ENCODE measurements at regions not wholly inside any gene's neighbourhood (a gene's known extent, or its start where the extent isn't known, plus 50 kb on each side); places are given as distances from the start of the nearest gene placed in this dataset.

DNA sequence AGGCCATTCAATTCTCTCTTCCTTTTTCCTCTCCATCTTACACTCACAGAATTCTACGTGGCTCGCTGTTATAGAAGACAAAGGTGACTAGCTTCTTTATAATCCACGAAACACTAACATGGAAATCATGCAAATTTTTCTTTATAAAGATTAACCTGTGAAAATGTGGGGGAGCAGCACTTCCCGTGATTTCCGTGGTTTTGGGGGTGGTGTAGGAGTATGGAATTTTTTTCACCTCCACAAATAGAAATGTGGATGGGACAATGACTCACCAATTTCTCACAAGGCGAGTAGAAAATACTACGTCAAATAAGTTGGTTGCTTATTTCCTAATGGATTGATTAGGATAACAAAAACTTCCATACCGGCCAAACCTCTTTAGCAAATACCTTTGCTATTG, 719.2 kb upstream of the TENM3 start:
- H3K27ac ChIP-seq (ENCODE audit: low read depth, low read length): no peak overlapping the region
- H3K9me3 ChIP-seq (ENCODE audit: control insufficient read depth in 3 of 3, low read length in 3 of 3): no peaks in the 10 kb centered on the region
- H3K9ac ChIP-seq (ENCODE audit: low read depth in 1 of 3, low read length in 3 of 3): no peak overlapping the region
- H3K36me3 ChIP-seq (ENCODE audit: control insufficient read depth in 3 of 3, insufficient read depth in 3 of 3, low read length in 3 of 3): no peaks in the 10 kb centered on the region
- no peaks in the 10 kb centered on the region for H3K27me3 ChIP-seq (ENCODE audit: control insufficient read depth in 3 of 3, insufficient read depth in 3 of 3, low read length in 3 of 3)
- H3K4me1 ChIP-seq (ENCODE audit: control insufficient read depth in 3 of 3, insufficient read depth in 3 of 3, low read length in 3 of 3): no peaks in the 10 kb centered on the region
- no peak overlapping the region for H3K4me3 ChIP-seq (ENCODE audit: low read length in 3 of 3)

DNA sequence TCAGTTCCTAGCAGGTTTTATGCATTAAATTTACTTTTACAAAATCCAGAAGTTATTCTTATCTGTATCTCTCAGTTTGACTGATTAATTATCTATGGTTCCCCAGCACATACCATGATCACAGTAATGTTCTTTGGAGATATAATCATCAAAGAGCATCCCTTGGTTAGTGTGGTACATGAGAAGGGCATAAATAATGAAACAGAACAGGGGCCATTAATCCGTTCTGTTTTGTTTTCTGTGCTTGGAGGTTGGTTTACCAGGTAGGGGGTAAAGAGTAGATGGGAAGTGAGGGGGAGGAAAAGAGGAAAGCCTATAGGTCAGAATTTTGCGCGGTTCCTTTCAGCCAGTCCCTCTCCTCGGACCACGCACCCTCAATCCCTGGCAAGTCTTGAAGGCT, 718.7 kb upstream of the TENM3 start:
- Histone ChIP-seq H3K9ac (ENCODE audit: low read depth in 1 of 3, low read length in 3 of 3) (no peak overlapping the region), H3K9me3 (ENCODE audit: control insufficient read depth in 3 of 3, low read length in 3 of 3) (no peaks in the 10 kb centered on the region), H3K27me3 (ENCODE audit: control insufficient read depth in 3 of 3, insufficient read depth in 3 of 3, low read length in 3 of 3) (no peaks in the 10 kb centered on the region), H3K27ac (ENCODE audit: low read depth, low read length) (no peak overlapping the region), H3K4me1 (ENCODE audit: control insufficient read depth in 3 of 3, insufficient read depth in 3 of 3, low read length in 3 of 3) (no peaks in the 10 kb centered on the region), H3K4me3 (ENCODE audit: low read length in 3 of 3) (no peak overlapping the region), H3K36me3 (ENCODE audit: control insufficient read depth in 3 of 3, insufficient read depth in 3 of 3, low read length in 3 of 3) (no peaks in the 10 kb centered on the region)

DNA sequence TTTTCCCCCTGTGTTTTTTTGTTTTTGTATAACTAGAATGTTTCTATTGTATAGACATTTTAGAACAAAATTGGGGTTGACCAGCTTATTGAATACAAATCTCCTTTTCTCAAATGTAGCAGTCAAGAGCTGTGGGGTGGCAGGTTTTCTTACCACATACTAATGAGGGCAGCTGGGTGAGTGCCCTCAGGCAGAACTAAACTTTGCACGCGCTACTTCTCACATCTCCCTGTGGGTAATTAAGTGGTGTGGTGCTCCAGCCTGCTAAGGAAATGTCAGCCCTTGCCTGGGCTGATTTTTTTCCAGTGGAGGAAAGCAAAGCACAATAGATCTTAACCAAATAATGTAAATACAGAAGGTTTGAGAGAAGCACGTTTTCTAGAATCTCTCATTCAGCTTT, 717.6 kb upstream of the TENM3 start:
- no peak overlapping the region for H3K9ac ChIP-seq (ENCODE audit: low read depth in 1 of 3, low read length in 3 of 3)
- no peaks in the 10 kb centered on the region for H3K4me1 ChIP-seq (ENCODE audit: control insufficient read depth in 3 of 3, insufficient read depth in 3 of 3, low read length in 3 of 3)
- H3K9me3 ChIP-seq (ENCODE audit: control insufficient read depth in 3 of 3, low read length in 3 of 3): no peaks in the 10 kb centered on the region
- no peak overlapping the region for H3K27ac ChIP-seq (ENCODE audit: low read depth, low read length)
- H3K4me3 ChIP-seq (ENCODE audit: low read length in 3 of 3): no peak overlapping the region
- no peaks in the 10 kb centered on the region for H3K27me3 ChIP-seq (ENCODE audit: control insufficient read depth in 3 of 3, insufficient read depth in 3 of 3, low read length in 3 of 3)
- no peaks in the 10 kb centered on the region for H3K36me3 ChIP-seq (ENCODE audit: control insufficient read depth in 3 of 3, insufficient read depth in 3 of 3, low read length in 3 of 3)

DNA sequence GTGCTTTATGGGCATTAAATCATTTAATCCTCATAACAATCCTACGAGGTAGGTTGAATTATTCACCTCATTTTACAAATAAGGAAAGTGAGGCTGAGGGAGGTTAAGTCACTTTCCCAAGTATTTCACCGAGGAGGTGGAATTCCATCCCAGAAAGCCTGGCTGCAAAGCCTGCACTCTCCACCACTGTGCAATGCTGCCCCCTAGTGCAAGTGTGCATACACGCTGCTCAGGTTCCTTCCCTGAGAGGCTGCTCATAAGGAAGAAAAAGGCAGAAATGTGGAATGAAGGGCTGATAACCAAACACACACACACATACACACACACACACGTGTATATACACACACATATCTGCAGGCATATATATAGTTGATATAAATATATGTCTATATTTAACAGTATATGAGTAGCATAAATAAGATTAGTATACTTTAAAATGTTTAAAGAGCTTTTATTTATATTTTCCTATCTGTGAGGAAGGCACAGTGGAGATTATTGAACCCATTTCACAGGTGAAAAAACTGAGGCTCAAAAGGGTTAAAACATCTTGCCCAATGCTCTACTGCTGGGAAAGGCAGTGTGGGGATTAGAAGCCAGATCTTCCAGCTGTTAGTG, 714.5 kb upstream of the TENM3 start:
- Histone ChIP-seq H3K9ac (ENCODE audit: low read depth in 1 of 3, low read length in 3 of 3) (no peak overlapping the region), H3K27ac (ENCODE audit: low read depth, low read length) (no peak overlapping the region), H3K36me3 (ENCODE audit: control insufficient read depth in 3 of 3, insufficient read depth in 3 of 3, low read length in 3 of 3) (no peaks in the 10 kb centered on the region), H3K27me3 (ENCODE audit: control insufficient read depth in 3 of 3, insufficient read depth in 3 of 3, low read length in 3 of 3) (no peaks in the 10 kb centered on the region), H3K4me1 (ENCODE audit: control insufficient read depth in 3 of 3, insufficient read depth in 3 of 3, low read length in 3 of 3) (no peaks in the 10 kb centered on the region), H3K4me3 (ENCODE audit: low read length in 3 of 3) (no peak overlapping the region), H3K9me3 (ENCODE audit: control insufficient read depth in 3 of 3, low read length in 3 of 3) (no peaks in the 10 kb centered on the region)

DNA sequence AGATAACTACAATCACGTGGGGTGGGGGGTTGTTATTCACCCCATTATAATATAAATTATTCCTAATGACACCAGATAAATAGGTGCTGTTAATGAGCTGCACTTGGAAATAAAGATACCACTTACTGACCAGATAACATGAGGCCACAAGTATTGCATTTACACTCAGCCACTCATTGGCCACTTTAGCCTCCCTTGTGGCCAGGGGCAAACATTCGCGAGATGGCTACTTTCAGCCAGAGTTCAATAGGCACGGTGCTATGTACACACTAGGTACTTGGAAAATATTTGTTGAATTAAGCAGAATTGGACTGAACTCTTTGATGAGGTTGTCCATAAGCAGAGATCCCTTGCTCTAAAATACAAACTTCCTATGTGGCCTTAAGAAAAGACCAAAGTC, 713.7 kb upstream of the TENM3 start:
- Histone ChIP-seq H3K4me3 (ENCODE audit: low read length in 3 of 3) (no peak overlapping the region), H3K27me3 (ENCODE audit: control insufficient read depth in 3 of 3, insufficient read depth in 3 of 3, low read length in 3 of 3) (no peaks in the 10 kb centered on the region), H3K4me1 (ENCODE audit: control insufficient read depth in 3 of 3, insufficient read depth in 3 of 3, low read length in 3 of 3) (no peaks in the 10 kb centered on the region), H3K27ac (ENCODE audit: low read depth, low read length) (no peak overlapping the region), H3K9ac (ENCODE audit: low read depth in 1 of 3, low read length in 3 of 3) (no peak overlapping the region), H3K9me3 (ENCODE audit: control insufficient read depth in 3 of 3, low read length in 3 of 3) (no peaks in the 10 kb centered on the region), H3K36me3 (ENCODE audit: control insufficient read depth in 3 of 3, insufficient read depth in 3 of 3, low read length in 3 of 3) (no peaks in the 10 kb centered on the region)

DNA sequence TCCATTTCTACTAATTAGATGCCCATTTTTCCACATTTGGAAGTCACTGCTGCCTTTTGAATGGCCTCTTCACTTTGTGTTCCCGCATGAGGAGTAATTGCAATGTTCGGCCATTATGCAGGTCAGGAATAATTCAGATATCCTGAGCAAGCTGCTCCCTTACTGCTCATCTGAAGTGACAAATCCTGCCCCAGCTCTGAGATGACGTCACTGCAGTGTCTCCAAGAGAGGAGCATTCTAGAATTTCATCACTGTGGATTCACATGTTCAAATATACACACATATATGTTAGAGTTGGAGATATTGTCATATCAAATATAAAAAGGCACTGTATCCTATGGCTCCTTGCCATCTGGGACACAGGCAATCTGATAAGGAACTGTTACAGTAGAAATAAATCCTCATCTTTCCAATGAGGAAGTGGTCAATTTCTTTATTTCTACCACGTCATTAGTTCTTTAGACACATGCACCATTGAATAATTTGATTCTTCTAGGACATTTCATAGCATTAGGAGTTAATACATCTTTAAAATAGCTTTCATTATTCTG, 706.9 kb upstream of the TENM3 start:
- no peaks in the 10 kb centered on the region for H3K36me3 ChIP-seq (ENCODE audit: control insufficient read depth in 3 of 3, insufficient read depth in 3 of 3, low read length in 3 of 3)
- H3K27ac ChIP-seq (ENCODE audit: low read depth, low read length): no peak overlapping the region
- H3K27me3 ChIP-seq (ENCODE audit: control insufficient read depth in 3 of 3, insufficient read depth in 3 of 3, low read length in 3 of 3): no peaks in the 10 kb centered on the region
- no peaks in the 10 kb centered on the region for H3K4me1 ChIP-seq (ENCODE audit: control insufficient read depth in 3 of 3, insufficient read depth in 3 of 3, low read length in 3 of 3)
- no peak overlapping the region for H3K4me3 ChIP-seq (ENCODE audit: low read length in 3 of 3)
- H3K9me3 ChIP-seq (ENCODE audit: control insufficient read depth in 3 of 3, low read length in 3 of 3): no peaks in the 10 kb centered on the region
- no peak overlapping the region for H3K9ac ChIP-seq (ENCODE audit: low read depth in 1 of 3, low read length in 3 of 3)

DNA sequence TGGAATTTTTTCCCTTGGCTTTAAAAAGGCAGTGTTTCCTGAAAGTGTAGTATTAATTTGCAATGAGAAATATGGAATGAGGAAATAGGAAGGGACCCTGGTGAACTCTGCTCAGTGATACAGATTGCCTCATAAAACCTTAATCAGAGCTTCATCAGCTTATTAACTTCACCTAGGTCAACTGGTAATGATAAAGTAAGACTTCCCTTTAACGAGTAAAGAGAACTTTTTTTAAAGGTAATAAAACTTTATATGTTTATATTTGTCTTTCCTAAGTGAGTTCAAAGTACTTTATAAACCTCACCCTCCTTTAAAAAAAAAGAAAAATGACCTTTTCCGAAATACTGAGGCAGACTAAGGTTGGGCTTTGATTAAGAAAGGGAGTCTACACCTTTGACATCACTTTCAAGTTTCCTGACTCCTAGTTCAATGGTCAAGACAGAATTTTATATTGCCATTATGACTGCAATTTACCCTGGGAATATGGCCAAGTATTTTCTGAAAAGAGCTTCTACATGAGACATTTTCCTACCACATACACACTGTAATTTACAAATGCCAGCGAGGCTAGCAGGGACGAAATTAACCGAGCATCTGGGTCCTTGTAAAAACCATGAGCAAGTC, 706.3 kb upstream of the TENM3 start:
- Histone ChIP-seq H3K27ac (ENCODE audit: low read depth, low read length) (no peak overlapping the region), H3K36me3 (ENCODE audit: control insufficient read depth in 3 of 3, insufficient read depth in 3 of 3, low read length in 3 of 3) (no peaks in the 10 kb centered on the region), H3K4me3 (ENCODE audit: low read length in 3 of 3) (no peak overlapping the region), H3K9ac (ENCODE audit: low read depth in 1 of 3, low read length in 3 of 3) (no peak overlapping the region), H3K4me1 (ENCODE audit: control insufficient read depth in 3 of 3, insufficient read depth in 3 of 3, low read length in 3 of 3) (no peaks in the 10 kb centered on the region), H3K27me3 (ENCODE audit: control insufficient read depth in 3 of 3, insufficient read depth in 3 of 3, low read length in 3 of 3) (no peaks in the 10 kb centered on the region), H3K9me3 (ENCODE audit: control insufficient read depth in 3 of 3, low read length in 3 of 3) (no peaks in the 10 kb centered on the region)

DNA sequence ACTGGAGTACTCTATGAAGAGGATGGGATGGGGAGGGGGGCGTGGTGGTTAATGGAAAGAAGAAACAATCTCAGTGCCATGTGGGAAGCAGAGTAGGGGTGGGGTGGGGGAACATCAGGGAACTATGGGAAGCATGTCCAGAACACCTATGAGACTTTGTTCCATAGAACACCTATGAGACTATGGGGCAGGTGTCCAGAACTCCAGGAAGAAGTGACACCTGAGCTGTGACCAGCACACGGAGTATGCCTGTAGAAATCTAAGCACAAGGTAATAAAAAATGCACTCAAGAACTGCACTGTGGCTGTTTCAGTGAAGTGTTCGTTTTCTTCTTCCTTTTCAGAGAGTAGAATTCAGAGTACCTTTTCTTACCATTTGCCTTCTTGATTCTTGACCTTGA, 704.8 kb upstream of the TENM3 start:
- H3K36me3 ChIP-seq (ENCODE audit: control insufficient read depth in 3 of 3, insufficient read depth in 3 of 3, low read length in 3 of 3): no peaks in the 10 kb centered on the region
- H3K4me1 ChIP-seq (ENCODE audit: control insufficient read depth in 3 of 3, insufficient read depth in 3 of 3, low read length in 3 of 3): no peaks in the 10 kb centered on the region
- H3K27ac ChIP-seq (ENCODE audit: low read depth, low read length): no peak overlapping the region
- no peak overlapping the region for H3K9ac ChIP-seq (ENCODE audit: low read depth in 1 of 3, low read length in 3 of 3)
- H3K4me3 ChIP-seq (ENCODE audit: low read length in 3 of 3): no peak overlapping the region
- no peaks in the 10 kb centered on the region for H3K27me3 ChIP-seq (ENCODE audit: control insufficient read depth in 3 of 3, insufficient read depth in 3 of 3, low read length in 3 of 3)
- no peaks in the 10 kb centered on the region for H3K9me3 ChIP-seq (ENCODE audit: control insufficient read depth in 3 of 3, low read length in 3 of 3)

DNA sequence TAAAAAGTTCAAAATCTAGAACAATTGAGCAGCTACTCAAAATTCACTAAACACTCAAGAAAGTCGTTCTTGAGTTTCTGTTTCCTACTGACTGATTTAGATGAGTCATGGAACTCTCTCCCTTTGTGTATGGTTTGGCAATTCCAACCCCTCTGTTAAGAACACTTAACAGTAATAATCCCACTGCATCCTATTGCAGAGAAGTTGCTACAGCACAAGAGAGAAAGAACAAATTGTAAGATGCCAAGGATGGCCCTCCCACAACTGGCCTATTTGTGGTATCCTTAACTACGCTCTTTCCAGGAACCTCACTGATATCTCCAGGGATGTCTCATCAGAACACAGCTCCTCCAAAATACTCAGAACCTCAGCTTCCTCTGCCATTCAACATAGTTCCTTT, 701.8 kb upstream of the TENM3 start:
- Histone ChIP-seq H3K9ac (ENCODE audit: low read depth in 1 of 3, low read length in 3 of 3) (no peak overlapping the region), H3K9me3 (ENCODE audit: control insufficient read depth in 3 of 3, low read length in 3 of 3) (no peaks in the 10 kb centered on the region), H3K4me1 (ENCODE audit: control insufficient read depth in 3 of 3, insufficient read depth in 3 of 3, low read length in 3 of 3) (no peaks in the 10 kb centered on the region), H3K36me3 (ENCODE audit: control insufficient read depth in 3 of 3, insufficient read depth in 3 of 3, low read length in 3 of 3) (no peaks in the 10 kb centered on the region), H3K4me3 (ENCODE audit: low read length in 3 of 3) (no peak overlapping the region), H3K27ac (ENCODE audit: low read depth, low read length) (no peak overlapping the region), H3K27me3 (ENCODE audit: control insufficient read depth in 3 of 3, insufficient read depth in 3 of 3, low read length in 3 of 3) (no peaks in the 10 kb centered on the region)

DNA sequence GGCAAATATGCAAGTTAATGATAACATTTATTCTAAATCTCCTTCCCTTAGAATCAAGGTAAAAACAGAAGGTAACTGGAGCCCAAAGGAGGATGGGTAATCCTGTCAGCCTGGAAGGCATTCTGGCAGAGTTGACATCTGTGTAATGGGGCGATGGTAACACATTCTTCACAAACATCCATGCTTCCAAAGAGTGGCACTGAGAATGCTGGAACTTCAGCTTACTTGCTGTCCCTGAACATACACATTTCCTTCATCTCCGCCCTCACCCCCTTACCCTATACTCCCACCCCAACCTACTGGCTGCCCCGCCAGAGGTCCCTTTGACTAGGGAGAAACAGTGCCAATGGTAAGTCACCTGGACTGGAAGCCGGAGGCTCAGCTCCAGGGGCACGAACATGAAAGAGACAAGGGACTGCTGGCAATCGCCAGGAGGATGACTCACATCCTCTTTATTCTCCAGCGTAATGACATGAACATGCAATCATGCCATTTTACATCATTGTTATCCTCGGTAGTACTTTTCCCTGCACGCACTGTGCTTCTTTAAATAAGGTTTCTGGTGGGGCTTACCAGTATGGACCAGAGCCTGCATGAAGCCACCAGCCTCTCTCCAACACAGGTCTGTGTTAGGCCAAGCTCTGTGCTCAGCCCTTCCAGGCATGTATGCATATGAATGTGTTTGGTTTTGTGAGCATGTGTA, 694.2 kb upstream of the TENM3 start:
- H3K9ac ChIP-seq (ENCODE audit: low read depth in 1 of 3, low read length in 3 of 3): no peak overlapping the region
- no peaks in the 10 kb centered on the region for H3K4me1 ChIP-seq (ENCODE audit: control insufficient read depth in 3 of 3, insufficient read depth in 3 of 3, low read length in 3 of 3)
- no peak overlapping the region for H3K4me3 ChIP-seq (ENCODE audit: low read length in 3 of 3)
- H3K27me3 ChIP-seq (ENCODE audit: control insufficient read depth in 3 of 3, insufficient read depth in 3 of 3, low read length in 3 of 3): no peaks in the 10 kb centered on the region
- no peaks in the 10 kb centered on the region for H3K36me3 ChIP-seq (ENCODE audit: control insufficient read depth in 3 of 3, insufficient read depth in 3 of 3, low read length in 3 of 3)
- peaks cover 0 to 2% (median 0%) of the 10 kb centered on the region in 3 donors for H3K9me3 ChIP-seq (ENCODE audit: control insufficient read depth in 3 of 3, low read length in 3 of 3)
- no peak overlapping the region for H3K27ac ChIP-seq (ENCODE audit: low read depth, low read length)

Measured in skeletal muscle tissue (tissue), 3 donors.